H9 (cell line): ENCODE measurements at regions not wholly inside any gene's neighbourhood (a gene's known extent, or its start where the extent isn't known, plus 50 kb on each side); places are given as distances from the start of the nearest gene placed in this dataset.
"Not testable (repeated sequence)": the region's sequence is repeated elsewhere in the genome, so short reads cannot be mapped to it uniquely, and the experiment has no call there.

Experiments used
- DNase-seq: peaks from one replicate; pipeline ENCODE4 v3.0.0-alpha.2; 2017
- H2AFZ ChIP-seq: one replicate; pipeline ENCODE4 v1.6.1; 2013; ENCODE audit warnings: mild to moderate bottlenecking, low read length, control low read depth, moderate library complexity
- H2AK5ac ChIP-seq: 2 replicates; pipeline ENCODE4 v1.6.1; 2013; ENCODE audit warnings: low read length, control low read depth, mixed read lengths; ENCODE audit not compliant: insufficient read length
- H2BK120ac ChIP-seq: one replicate; pipeline ENCODE4 v1.6.1; 2013; ENCODE audit warnings: low read depth, mild to moderate bottlenecking, low read length, control low read depth, inconsistent platforms; ENCODE audit not compliant: poor library complexity, severe bottlenecking
- H2BK12ac ChIP-seq: 2 replicates; pipeline ENCODE4 v1.6.1; 2013; ENCODE audit warnings: low read length, control low read depth, mixed read lengths, low read depth; ENCODE audit not compliant: insufficient read length
- H2BK15ac ChIP-seq: 2 replicates; pipeline ENCODE4 v1.6.1; 2013; ENCODE audit warnings: low read depth, low read length, control low read depth
- H2BK20ac ChIP-seq: one replicate; pipeline ENCODE4 v1.6.1; 2013; ENCODE audit warnings: low read depth, mild to moderate bottlenecking, low read length, control low read depth, inconsistent platforms; ENCODE audit not compliant: poor library complexity, severe bottlenecking
- H2BK5ac ChIP-seq: 2 replicates; pipeline ENCODE4 v1.6.1; 2013; ENCODE audit warnings: low read length, control low read depth, mixed read lengths; ENCODE audit not compliant: insufficient read length
- H3K14ac ChIP-seq: 2 replicates; pipeline ENCODE4 v1.6.1; 2013; ENCODE audit warnings: low read length, control low read depth; ENCODE audit not compliant: insufficient read depth
- H3K18ac ChIP-seq: 2 replicates; pipeline ENCODE4 v1.6.1; 2013; ENCODE audit warnings: low read depth, mild to moderate bottlenecking, mixed read lengths, low read length, control low read depth; ENCODE audit not compliant: insufficient read length
- H3K23ac ChIP-seq: 2 replicates; pipeline ENCODE4 v1.6.1; 2013; ENCODE audit warnings: low read length, control low read depth, mixed read lengths, low read depth; ENCODE audit not compliant: insufficient read length
- H3K23me2 ChIP-seq: 2 replicates; pipeline ENCODE4 v1.6.1; 2013; ENCODE audit warnings: low read depth, mild to moderate bottlenecking, mixed read lengths, low read length, control low read depth; ENCODE audit not compliant: insufficient read length, poor library complexity, severe bottlenecking
- H3K27ac ChIP-seq: 2 replicates; pipeline ENCODE4 v1.5.1; 2013; ENCODE audit warnings: low read length, control low read depth, mixed read lengths, low read depth; ENCODE audit not compliant: insufficient read length
- H3K27me3 ChIP-seq: 2 replicates; pipeline ENCODE4 v1.6.1; 2013; ENCODE audit warnings: low read length, control low read depth, inconsistent platforms; ENCODE audit not compliant: insufficient read depth
- H3K4ac ChIP-seq: 2 replicates; pipeline ENCODE4 v1.6.1; 2013; ENCODE audit warnings: low read depth, mild to moderate bottlenecking, control low read depth, inconsistent platforms, low read length, moderate library complexity
- H3K4me1 ChIP-seq: 2 replicates; pipeline ENCODE4 v1.6.1; 2013; ENCODE audit warnings: low read length, control low read depth, inconsistent platforms; ENCODE audit not compliant: insufficient read depth
- H3K4me2 ChIP-seq: 2 replicates; pipeline ENCODE4 v1.6.1; 2013; ENCODE audit warnings: low read length, control low read depth, mixed read lengths; ENCODE audit not compliant: insufficient read length, insufficient read depth
- H3K56ac ChIP-seq: 2 replicates; pipeline ENCODE4 v1.6.1; 2013; ENCODE audit warnings: low read depth, mild to moderate bottlenecking, mixed read lengths, low read length, control low read depth; ENCODE audit not compliant: insufficient read length
- H3K79me1 ChIP-seq: 2 replicates; pipeline ENCODE4 v1.6.1; 2013; ENCODE audit warnings: low read depth, mild to moderate bottlenecking, moderate library complexity, low read length, control low read depth, inconsistent platforms; ENCODE audit not compliant: insufficient read depth, poor library complexity, severe bottlenecking
- H3K79me2 ChIP-seq: 2 replicates; pipeline ENCODE4 v1.6.1; 2013; ENCODE audit warnings: low read length, control low read depth, inconsistent platforms; ENCODE audit not compliant: insufficient read depth
- H3K9ac ChIP-seq: 2 replicates; pipeline ENCODE4 v1.6.1; 2013; ENCODE audit warnings: low read length, control low read depth, mixed read lengths; ENCODE audit not compliant: insufficient read length; ENCODE audit errors: extremely low read depth
- H3K9me3 ChIP-seq: one replicate; pipeline ENCODE4 v1.6.1; 2013; ENCODE audit warnings: low read depth, low read length, inconsistent platforms; ENCODE audit not compliant: control insufficient read depth
- H3T11ph ChIP-seq: one replicate; pipeline ENCODE4 v1.6.1; 2013; ENCODE audit warnings: mild to moderate bottlenecking, low read length, control low read depth, inconsistent platforms
- H4K20me1 ChIP-seq: one replicate; pipeline ENCODE4 v1.6.1; 2013; ENCODE audit not compliant: control insufficient read depth, insufficient read length, insufficient read depth
- H4K5ac ChIP-seq: 2 replicates; pipeline ENCODE4 v1.6.1; 2013; ENCODE audit warnings: low read depth, mild to moderate bottlenecking, mixed read lengths, low read length, control low read depth; ENCODE audit not compliant: insufficient read length
- H4K8ac ChIP-seq: replicated peaks from 2 replicates; pipeline ENCODE4 v1.6.1; 2013; ENCODE audit warnings: low read length, control low read depth, mixed read lengths, low read depth; ENCODE audit not compliant: insufficient read length
- H4K91ac ChIP-seq: 2 replicates; pipeline ENCODE4 v1.6.1; 2013; ENCODE audit warnings: low read depth, mild to moderate bottlenecking, moderate library complexity, mixed read lengths, low read length, control low read depth; ENCODE audit not compliant: insufficient read length
- H3K27ac Mint-ChIP-seq, 3 experiments: 2 replicates in 2 of 3; 3 replicates in 1 of 3; pipeline ENCODE4 v1.8.0; 2020 to 2021; ENCODE audit warnings: mixed read lengths in 3 of 3, mild to moderate bottlenecking in 1 of 3, moderate library complexity in 1 of 3
- H3K27me3 Mint-ChIP-seq: 2 replicates; pipeline ENCODE4 v1.8.0; 2021; ENCODE audit warnings: low read depth, mild to moderate bottlenecking, moderate library complexity, mixed read lengths
- H3K36me3 Mint-ChIP-seq, 3 experiments: 2 replicates in 2 of 3; 3 replicates in 1 of 3; pipeline ENCODE4 v1.8.0; 2020 to 2021; ENCODE audit warnings: low read depth in 3 of 3, mixed read lengths in 3 of 3; ENCODE audit not compliant: insufficient read depth in 1 of 3
- H3K4me1 Mint-ChIP-seq, 2 experiments: 2 replicates each; pipeline ENCODE4 v1.8.0; 2020; ENCODE audit warnings: mixed read lengths in 2 of 2
- H3K4me3 Mint-ChIP-seq, 2 experiments: 2 replicates in 1 of 2; 3 replicates in 1 of 2; pipeline ENCODE4 v1.8.0; 2020 to 2021; ENCODE audit warnings: mild to moderate bottlenecking in 2 of 2, mixed read lengths in 2 of 2, moderate library complexity in 1 of 2
- H3K9me3 Mint-ChIP-seq, 2 experiments: 2 replicates in 1 of 2; 3 replicates in 1 of 2; pipeline ENCODE4 v1.8.0; 2020; ENCODE audit warnings: mild to moderate bottlenecking in 2 of 2, mixed read lengths in 2 of 2, moderate library complexity in 1 of 2
- WGBS: extraction: QIAGEN DNeasy Blood & Tissue Kit; methylation state at CpG from one replicate; pipeline ENCODE4 v1.1.7; 2013; ENCODE audit warnings: missing lambda C conversion rate, low lambda C conversion rate, mixed read lengths; ENCODE audit not compliant: insufficient read length; ENCODE audit errors: extremely low coverage; 5-methylcytosine and 5-hydroxymethylcytosine counted together
- TF ChIP-seq, protein P1 (sequence below): fragments of 200-600 bp; sonication (generic); conservative IDR thresholded peaks from 3 replicates; pipeline ENCODE4 v1.8.0; 2021; ENCODE audit warnings: antibody characterized with exemption, mild to moderate bottlenecking

DNA sequence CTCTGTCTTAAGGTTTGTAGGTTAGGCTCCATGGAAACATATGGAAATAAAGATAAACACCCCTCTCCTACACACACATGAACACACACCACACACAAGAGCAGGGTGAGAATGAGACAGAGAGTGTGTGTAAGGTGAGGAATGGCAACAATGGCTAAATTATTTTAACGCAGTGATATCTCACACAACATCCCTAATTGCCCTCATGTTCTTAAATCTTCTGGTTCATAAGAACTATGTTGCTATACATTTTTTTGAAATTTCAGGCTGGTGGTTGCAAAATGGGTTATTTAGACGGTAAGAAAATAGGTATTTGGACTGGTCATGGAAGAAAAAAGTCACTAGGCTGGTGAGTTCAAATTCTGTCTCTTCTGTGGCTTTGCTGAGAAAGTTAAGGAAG lies 316.7 kb upstream of the ESRRG start:
- H2BK20ac ChIP-seq = no peak overlapping the region
- Mint-ChIP-seq H3K4me3 (no peak overlapping the region), H3K36me3 (peaks cover 24 to 34% (median 29%) of the 10 kb centered on the region in 3 experiments), H3K9me3 (peaks cover 35 to 37% of the 10 kb centered on the region in 2 experiments), H3K27ac (no peak overlapping the region), H3K4me1 (peaks cover 0 to 5% of the 10 kb centered on the region in 2 experiments; a peak in 1 of 4 replicates), H3K27me3 (no peaks in the 10 kb centered on the region)
- TF ChIP-seq, protein P1, sequence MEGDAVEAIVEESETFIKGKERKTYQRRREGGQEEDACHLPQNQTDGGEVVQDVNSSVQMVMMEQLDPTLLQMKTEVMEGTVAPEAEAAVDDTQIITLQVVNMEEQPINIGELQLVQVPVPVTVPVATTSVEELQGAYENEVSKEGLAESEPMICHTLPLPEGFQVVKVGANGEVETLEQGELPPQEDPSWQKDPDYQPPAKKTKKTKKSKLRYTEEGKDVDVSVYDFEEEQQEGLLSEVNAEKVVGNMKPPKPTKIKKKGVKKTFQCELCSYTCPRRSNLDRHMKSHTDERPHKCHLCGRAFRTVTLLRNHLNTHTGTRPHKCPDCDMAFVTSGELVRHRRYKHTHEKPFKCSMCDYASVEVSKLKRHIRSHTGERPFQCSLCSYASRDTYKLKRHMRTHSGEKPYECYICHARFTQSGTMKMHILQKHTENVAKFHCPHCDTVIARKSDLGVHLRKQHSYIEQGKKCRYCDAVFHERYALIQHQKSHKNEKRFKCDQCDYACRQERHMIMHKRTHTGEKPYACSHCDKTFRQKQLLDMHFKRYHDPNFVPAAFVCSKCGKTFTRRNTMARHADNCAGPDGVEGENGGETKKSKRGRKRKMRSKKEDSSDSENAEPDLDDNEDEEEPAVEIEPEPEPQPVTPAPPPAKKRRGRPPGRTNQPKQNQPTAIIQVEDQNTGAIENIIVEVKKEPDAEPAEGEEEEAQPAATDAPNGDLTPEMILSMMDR = no peak
- H4K5ac ChIP-seq = no peak overlapping the region
- H2BK120ac ChIP-seq = no peak overlapping the region
- H3K23me2 ChIP-seq = no peaks in the 10 kb centered on the region
- no peaks in the 10 kb centered on the region for H3K79me1 ChIP-seq
- H3K18ac ChIP-seq = no peak overlapping the region
- no peaks in the 10 kb centered on the region for H3K4me1 ChIP-seq
- no peak overlapping the region for H3T11ph ChIP-seq
- no peak overlapping the region for H3K56ac ChIP-seq
- peaks cover 10% of the 10 kb centered on the region for H3K9me3 ChIP-seq
- no peak overlapping the region for H3K9ac ChIP-seq
- no peak overlapping the region for H2BK5ac ChIP-seq
- H3K4ac ChIP-seq = no peak overlapping the region
- no peaks in the 10 kb centered on the region for H3K79me2 ChIP-seq
- H2AFZ ChIP-seq = no peak overlapping the region
- no peak overlapping the region for H2BK15ac ChIP-seq
- H3K4me2 ChIP-seq = no peak overlapping the region
- no peak for DNase-seq
- H2BK12ac ChIP-seq = no peak overlapping the region
- H3K27ac ChIP-seq = no peak overlapping the region
- no peaks in the 10 kb centered on the region for H3K27me3 ChIP-seq
- no peak overlapping the region for H4K8ac ChIP-seq
- H4K91ac ChIP-seq = no peak overlapping the region
- no peak overlapping the region for H3K23ac ChIP-seq
- H3K14ac ChIP-seq = no peak overlapping the region
- H4K20me1 ChIP-seq = no peaks in the 10 kb centered on the region
- no peak overlapping the region for H2AK5ac ChIP-seq
- WGBS = no CpG with 5 or more reads among the region's 2 CpGs

DNA sequence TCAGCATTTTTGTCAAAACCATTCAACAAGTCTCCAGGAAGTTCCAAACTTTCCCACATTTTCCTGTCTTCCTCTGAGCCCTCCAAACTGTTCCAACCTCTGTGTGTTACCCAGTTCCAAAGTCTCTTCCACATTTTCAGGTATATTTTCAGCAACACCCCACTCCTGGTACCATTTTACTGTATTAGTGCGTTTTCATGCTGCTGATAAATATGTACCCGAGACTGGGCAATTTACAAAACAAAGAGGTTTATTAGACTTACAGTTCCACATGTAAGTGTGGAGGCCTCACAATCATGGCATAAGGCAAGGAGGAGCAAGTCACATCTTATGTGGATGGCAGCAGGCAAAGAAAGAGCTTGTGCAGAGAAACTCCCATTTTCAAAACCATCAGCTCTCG lies 315.9 kb upstream of the ESRRG start:
- not testable (repeated sequence) for H2BK15ac ChIP-seq, H3K4me2 ChIP-seq, DNase-seq, H3K9ac ChIP-seq, H4K5ac ChIP-seq, H2BK5ac ChIP-seq, H3K27me3 ChIP-seq, H3K23me2 ChIP-seq, H3K4me1 ChIP-seq, H3K14ac ChIP-seq, H4K91ac ChIP-seq, H2AK5ac ChIP-seq, H4K8ac ChIP-seq, H3K23ac ChIP-seq, H4K20me1 ChIP-seq, H3K18ac ChIP-seq, H3K27ac ChIP-seq, H2BK120ac ChIP-seq, H3K4me3 Mint-ChIP-seq, H3K4me1 Mint-ChIP-seq, H3K79me2 ChIP-seq, H2AFZ ChIP-seq, H3K27me3 Mint-ChIP-seq, H3T11ph ChIP-seq, H3K56ac ChIP-seq, H2BK12ac ChIP-seq, H3K27ac Mint-ChIP-seq, H3K4ac ChIP-seq, H2BK20ac ChIP-seq, H3K79me1 ChIP-seq
- Mint-ChIP-seq H3K9me3 (peaks cover 35 to 37% of the 10 kb centered on the region in 2 experiments), H3K36me3 (peaks cover 24 to 34% (median 29%) of the 10 kb centered on the region in 3 experiments)
- peaks cover 10% of the 10 kb centered on the region for H3K9me3 ChIP-seq
- no CpG with 5 or more reads among the region's 3 CpGs for WGBS
